Stimulated activated CD8-positive, alpha-beta memory T cell treated with anti-CD3 and anti-CD28 coated beads, Interleukin-15, amount 100 ng/mL, for 4 hours (primary cell): ENCODE measurements at regions not wholly inside any gene's neighbourhood (a gene's known extent, or its start where the extent isn't known, plus 50 kb on each side); places are given as distances from the start of the nearest gene placed in this dataset.
A peak's percentile ranks its signal among the peaks of the same experiment; 100 is the strongest.

Experiments
- DNase-seq, 2 donors: peaks; one replicate each; pipeline ENCODE4 v3.0.0-alpha.2; 2020; ENCODE audit warnings: low read depth in 2 of 2

- no peak for DNase-seq
Observed at GRCh38 chr16:31701734-31702133, 171.9 kb upstream of the ZNF267 start.

- DNase-seq: no peak
Observed at GRCh38 chr16:31702796-31703195, 170.8 kb upstream of the ZNF267 start.

- DNase-seq: no peak
Observed at GRCh38 chr16:31703526-31704128, 170.0 kb upstream of the ZNF267 start.

GRCh38 chr16:31704138-31704537 lies 169.5 kb upstream of the ZNF267 start:
- no peak for DNase-seq

GRCh38 chr16:31705371-31705770 lies 168.2 kb upstream of the ZNF267 start:
- no peak for DNase-seq

GRCh38 chr16:31706318-31706717 lies 167.3 kb upstream of the ZNF267 start:
- no peak for DNase-seq

GRCh38 chr16:31706925-31707324 lies 166.7 kb upstream of the ZNF267 start:
- no peak for DNase-seq

- DNase-seq: no peak
Observed at GRCh38 chr16:31707743-31708335, 165.8 kb upstream of the ZNF267 start.

- no peak for DNase-seq
Observed at GRCh38 chr16:31708348-31708747, 165.3 kb upstream of the ZNF267 start.

- DNase-seq: no peak
Observed at GRCh38 chr16:31709181-31709580, 164.4 kb upstream of the ZNF267 start.

- no peak for DNase-seq
Observed at GRCh38 chr16:31710134-31710533, 163.5 kb upstream of the ZNF267 start.

GRCh38 chr16:31710880-31711279 lies 162.7 kb upstream of the ZNF267 start:
- no peak for DNase-seq

- no peak for DNase-seq
Observed at GRCh38 chr16:31711344-31711845, 162.2 kb upstream of the ZNF267 start.

- DNase-seq: no peak
Observed at GRCh38 chr16:31712064-31712540, 161.5 kb upstream of the ZNF267 start.

- peak; percentile 78 to 90 for DNase-seq
Observed at GRCh38 chr16:31713071-31713944, 160.3 kb upstream of the ZNF267 start.

GRCh38 chr16:31713945-31714902 lies 159.4 kb upstream of the ZNF267 start:
- DNase-seq: no peak

- DNase-seq: no peak
Observed at GRCh38 chr16:31714903-31715504, 158.6 kb upstream of the ZNF267 start.

GRCh38 chr16:31715915-31716314 lies 157.7 kb upstream of the ZNF267 start:
- no peak for DNase-seq

GRCh38 chr16:31718998-31719397 lies 154.6 kb upstream of the ZNF267 start:
- DNase-seq: no peak

GRCh38 chr16:31727553-31727952 lies 146.1 kb upstream of the ZNF267 start:
- DNase-seq: no peak

GRCh38 chr16:31734265-31734664 lies 139.3 kb upstream of the ZNF267 start:
- no peak for DNase-seq
